ENCODE measurements at regions not wholly inside any gene's neighbourhood (a gene's known extent, or its start where the extent isn't known, plus 50 kb on each side); places are given as distances from the start of the nearest gene placed in this dataset.

DNA sequence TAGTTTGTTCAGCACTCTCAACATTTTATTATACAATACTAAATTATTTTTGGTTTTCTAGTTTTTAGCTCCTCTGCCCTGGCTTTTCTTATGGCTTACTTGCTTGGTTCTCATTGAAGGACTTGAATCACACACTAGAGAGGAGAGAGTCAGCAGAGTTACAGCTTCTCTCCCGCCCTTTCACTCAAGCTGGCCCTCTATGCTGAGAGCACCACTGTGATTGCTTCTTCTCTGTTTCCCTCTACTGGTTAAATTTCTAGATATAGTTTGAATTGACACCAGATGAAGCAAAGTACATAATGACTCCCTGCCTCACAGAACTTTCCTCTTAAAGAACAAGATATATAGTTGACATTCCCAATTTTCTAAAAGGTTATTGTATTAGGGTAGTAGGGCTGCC lies 767.3 kb upstream of the SORCS1 start:
- Histone ChIP-seq H3K27ac (no peak overlapping the region), H3K4me3 (no peak overlapping the region)
- TF ChIP-seq, protein P1, sequence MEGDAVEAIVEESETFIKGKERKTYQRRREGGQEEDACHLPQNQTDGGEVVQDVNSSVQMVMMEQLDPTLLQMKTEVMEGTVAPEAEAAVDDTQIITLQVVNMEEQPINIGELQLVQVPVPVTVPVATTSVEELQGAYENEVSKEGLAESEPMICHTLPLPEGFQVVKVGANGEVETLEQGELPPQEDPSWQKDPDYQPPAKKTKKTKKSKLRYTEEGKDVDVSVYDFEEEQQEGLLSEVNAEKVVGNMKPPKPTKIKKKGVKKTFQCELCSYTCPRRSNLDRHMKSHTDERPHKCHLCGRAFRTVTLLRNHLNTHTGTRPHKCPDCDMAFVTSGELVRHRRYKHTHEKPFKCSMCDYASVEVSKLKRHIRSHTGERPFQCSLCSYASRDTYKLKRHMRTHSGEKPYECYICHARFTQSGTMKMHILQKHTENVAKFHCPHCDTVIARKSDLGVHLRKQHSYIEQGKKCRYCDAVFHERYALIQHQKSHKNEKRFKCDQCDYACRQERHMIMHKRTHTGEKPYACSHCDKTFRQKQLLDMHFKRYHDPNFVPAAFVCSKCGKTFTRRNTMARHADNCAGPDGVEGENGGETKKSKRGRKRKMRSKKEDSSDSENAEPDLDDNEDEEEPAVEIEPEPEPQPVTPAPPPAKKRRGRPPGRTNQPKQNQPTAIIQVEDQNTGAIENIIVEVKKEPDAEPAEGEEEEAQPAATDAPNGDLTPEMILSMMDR (IDR thresholded peaks at IDR 0.05): no peak
- DNase-seq (ENCODE audit: low spot score): no peak

DNA sequence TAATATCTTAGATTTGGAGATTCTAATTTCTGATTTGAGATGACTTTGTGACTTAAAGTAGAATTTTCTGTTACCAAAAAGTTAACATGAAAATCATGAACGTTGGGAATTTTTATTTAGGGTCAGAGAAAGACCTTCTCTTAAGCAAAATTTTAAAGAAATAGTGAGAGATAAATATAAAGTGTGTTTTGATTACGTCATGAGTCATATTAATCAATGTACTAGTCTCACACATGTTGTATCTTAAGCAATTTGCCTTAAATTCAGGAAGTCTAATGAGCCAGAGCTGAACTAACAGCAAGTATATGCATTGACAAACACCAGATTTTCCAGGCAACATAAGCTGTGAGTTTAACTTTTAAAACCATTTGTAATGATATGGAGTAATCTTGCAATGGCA lies 765.5 kb upstream of the SORCS1 start:
- DNase-seq (ENCODE audit: low spot score): no peak
- TF ChIP-seq, protein P1 (IDR thresholded peaks at IDR 0.05): no peak

DNA sequence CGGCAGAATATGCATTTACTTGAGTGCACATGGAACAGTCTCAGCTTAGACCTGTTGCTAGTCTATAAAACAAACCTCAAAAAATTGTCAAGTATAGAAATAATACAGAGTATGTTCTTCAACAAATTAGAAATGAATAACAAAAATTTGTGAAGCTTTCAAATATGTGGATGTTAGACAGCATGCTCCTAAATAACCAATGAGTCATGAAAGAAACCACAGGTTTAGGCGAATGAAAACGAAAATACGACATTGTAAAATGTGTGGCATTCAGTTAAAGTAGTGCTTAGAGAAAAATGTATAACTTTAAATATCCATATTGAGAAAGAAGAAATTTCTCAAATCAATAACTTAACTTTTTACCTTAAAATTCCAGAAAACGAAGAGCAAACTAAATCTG lies 760.0 kb upstream of the SORCS1 start:
- DNase-seq (ENCODE audit: low spot score): no peak
- TF ChIP-seq, protein P1 (IDR thresholded peaks at IDR 0.05): no peak
- no peak overlapping the region for H3K27ac ChIP-seq
- H3K4me3 ChIP-seq: no peak overlapping the region

More for the DNA sequence above, 765.5 kb upstream of the SORCS1 start:
- H3K27ac ChIP-seq: no peak overlapping the region
- no peak overlapping the region for H3K4me3 ChIP-seq

DNA sequence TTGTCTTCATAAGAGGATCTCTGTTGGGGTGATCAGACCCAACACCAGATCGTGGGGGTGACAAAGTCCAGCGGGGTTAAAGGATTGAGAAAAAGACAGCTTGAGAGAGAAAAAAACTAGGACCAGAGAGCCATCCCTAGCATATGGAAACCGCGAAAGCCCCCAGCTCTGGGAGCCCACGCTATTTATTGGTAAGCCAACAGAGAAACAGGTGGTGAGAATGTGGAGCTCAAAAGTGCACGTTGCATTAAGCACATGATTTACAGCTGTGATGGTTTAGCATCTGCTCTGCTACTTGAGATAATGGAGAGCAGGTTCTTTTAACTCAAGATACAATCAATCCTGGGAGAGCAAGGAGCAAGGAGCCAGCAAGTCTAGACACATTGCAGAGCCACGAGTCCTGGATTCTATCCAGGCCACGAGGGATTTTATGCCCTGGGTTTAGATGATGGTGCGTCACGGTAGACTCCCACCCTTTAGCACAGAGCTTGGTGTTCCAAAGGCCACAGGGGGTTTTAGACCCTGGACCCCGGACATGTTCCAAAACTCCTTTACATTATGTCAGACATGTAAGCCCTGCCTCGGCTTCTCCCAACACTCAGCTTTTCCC lies 755.2 kb upstream of the SORCS1 start:
- H3K27ac ChIP-seq: no peak overlapping the region
- no peak for DNase-seq (ENCODE audit: low spot score)
- TF ChIP-seq, protein P1 (IDR thresholded peaks at IDR 0.05): no peak
- no peak overlapping the region for H3K4me3 ChIP-seq

DNA sequence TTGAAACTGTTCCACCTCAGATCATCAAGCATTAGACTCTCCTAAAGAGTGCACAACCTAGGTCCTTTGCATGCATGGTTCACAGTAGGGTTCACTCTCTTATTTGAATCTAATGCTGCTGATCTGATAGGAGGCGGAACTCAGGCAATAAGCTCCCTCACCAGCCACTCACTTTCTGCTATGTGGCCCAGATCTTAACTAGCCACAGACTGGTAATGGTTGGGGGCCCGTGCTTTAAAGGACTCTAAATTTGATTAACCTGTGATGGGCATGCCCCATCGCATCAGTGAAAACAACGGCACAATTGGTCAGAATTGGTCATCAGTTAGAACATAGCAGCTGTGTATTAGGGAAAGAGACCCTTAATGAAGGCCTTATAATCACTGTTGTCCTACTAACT lies 753.7 kb upstream of the SORCS1 start:
- DNase-seq (ENCODE audit: low spot score): no peak
- Histone ChIP-seq H3K4me3 (no peak overlapping the region), H3K27ac (no peak overlapping the region)
- TF ChIP-seq, protein P1 (IDR thresholded peaks at IDR 0.05): no peak

DNA sequence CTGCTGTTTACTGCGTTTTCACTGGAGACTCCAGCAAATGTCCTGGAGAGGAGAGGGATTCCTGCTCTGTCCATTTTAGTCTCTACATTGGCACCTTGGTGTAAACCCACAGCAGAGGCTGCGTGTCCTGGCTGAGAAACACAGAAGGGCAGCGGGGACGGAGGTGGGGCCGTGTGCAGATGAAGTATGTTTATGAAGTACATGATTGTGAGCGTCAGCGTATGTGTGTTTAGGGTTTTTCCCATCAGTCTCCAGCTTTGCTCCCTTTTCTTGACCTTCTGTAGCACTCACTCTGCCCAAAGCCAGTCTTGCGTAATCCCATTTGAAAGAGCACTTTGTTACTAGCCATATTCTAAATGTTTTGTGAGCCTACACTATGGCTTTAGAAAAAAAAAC lies 750.7 kb upstream of the SORCS1 start:
- DNase-seq (ENCODE audit: low spot score): no peak
- TF ChIP-seq, protein P1 (IDR thresholded peaks at IDR 0.05): no peak
- H3K27ac ChIP-seq: no peak overlapping the region
- H3K4me3 ChIP-seq: peak overlapping the region; percentile 56

DNA sequence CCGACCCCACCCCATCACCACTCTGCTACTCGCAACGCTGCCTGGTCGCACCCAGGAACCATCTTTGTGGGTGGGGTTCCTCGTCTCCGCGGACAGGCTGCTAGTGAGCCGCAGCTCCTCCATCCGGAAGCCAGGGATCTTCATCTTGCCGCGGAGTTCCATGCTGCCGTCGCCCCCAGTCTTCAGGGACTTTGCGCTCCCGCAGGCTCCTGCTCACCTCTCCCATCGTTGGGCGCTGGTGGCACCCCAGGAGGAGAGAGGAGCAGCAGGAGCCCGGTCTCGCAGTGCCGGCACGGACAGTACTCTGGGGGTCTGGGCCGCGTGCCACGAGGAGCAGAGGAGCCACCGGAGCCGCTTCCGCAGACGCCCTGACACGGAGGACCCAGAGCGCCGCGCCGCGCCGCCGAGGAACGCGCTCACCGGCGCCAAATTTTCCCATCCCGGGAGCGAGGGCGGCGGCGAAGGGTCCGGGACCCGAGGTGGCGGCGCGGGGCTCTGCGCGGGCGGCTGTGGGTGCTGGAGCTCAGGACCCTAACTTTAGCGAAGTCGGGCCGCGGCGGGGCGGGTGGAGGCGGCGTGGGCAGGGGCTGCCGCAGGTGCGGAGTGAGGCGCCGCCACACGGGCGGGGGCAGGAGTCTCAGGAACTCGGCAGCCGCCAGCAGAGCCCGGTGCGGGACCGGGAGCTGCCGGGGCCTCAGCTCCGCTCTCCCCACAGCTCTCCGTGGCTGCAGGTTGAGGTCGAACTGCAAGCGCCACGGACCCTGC lies 750.1 kb upstream of the SORCS1 start:
- no peak overlapping the region for H3K27ac ChIP-seq
- DNase-seq (ENCODE audit: low spot score): no peak
- TF ChIP-seq, protein P1 (IDR thresholded peaks at IDR 0.05): no peak
- peak overlapping the region; percentile 56 for H3K4me3 ChIP-seq
